RWPE1 (cell line): ENCODE measurements at regions not wholly inside any gene's neighbourhood (a gene's known extent, or its start where the extent isn't known, plus 50 kb on each side); places are given as distances from the start of the nearest gene placed in this dataset.

ENCODE experiments used
- CTCF ChIA-PET: fragments of 350-600 bp; sonication (Branson Sonifier 250); formaldehyde crosslinking; extraction: SDS; loops from one replicate; lab custom pipeline; 2021; lab: Yijun Ruan, JAX
- POLR2A ChIA-PET: fragments of 400-600 bp; formaldehyde crosslinking; extraction: SDS; loops from one replicate; lab custom pipeline; 2020; ENCODE audit warnings: antibody characterized with exemption; ENCODE audit not compliant: low non-redundant PET; lab: Yijun Ruan, JAX
- DNase-seq: peaks from one replicate; pipeline ENCODE4 v3.0.0; 2012; ENCODE audit warnings: low spot score
- H3K27ac ChIP-seq: fragments of 450-650 bp; 2 replicates; pipeline ENCODE4 v1.5.1; 2017
- CTCF ChIP-seq: fragments of 450-650 bp; conservative IDR thresholded peaks from 2 replicates; pipeline ENCODE4 v1.5.1; 2017; ENCODE audit warnings: low read depth, mild to moderate bottlenecking

- no peak for DNase-seq
- CTCF ChIA-PET = interaction anchor here (0.7 kb wide), 1 partner anchor 679 kb away, joined by 3 read pairs; no protein-coding TSS in a partner anchor
- POLR2A ChIA-PET = no interaction called here
- no peak overlapping the region for H3K27ac ChIP-seq
- TF ChIP-seq CTCF = no peak
Measured at GRCh38 chr3:139204728-139205127, 139.1 kb upstream of the MRPS22 start.

GRCh38 chr3:139213936-139214335, 129.9 kb upstream of the MRPS22 start:
- CTCF ChIA-PET = no interaction called here
- POLR2A ChIA-PET = no interaction called here
- DNase-seq = no peak
- no peak for TF ChIP-seq CTCF
- H3K27ac ChIP-seq = no peak overlapping the region

- no peak overlapping the region for H3K27ac ChIP-seq
- DNase-seq = no peak
- ChIA-PET CTCF (no interaction called here), POLR2A (no interaction called here)
- no peak for TF ChIP-seq CTCF
Measured at GRCh38 chr3:139216958-139217357, 126.9 kb upstream of the MRPS22 start.

GRCh38 chr3:139217633-139218032, 126.2 kb upstream of the MRPS22 start:
- ChIA-PET CTCF (no interaction called here), POLR2A (no interaction called here)
- DNase-seq = no peak
- TF ChIP-seq CTCF = no peak
- H3K27ac ChIP-seq = no peak overlapping the region

GRCh38 chr3:139218046-139218445, 125.8 kb upstream of the MRPS22 start:
- DNase-seq = no peak
- TF ChIP-seq CTCF = no peak
- H3K27ac ChIP-seq = no peak overlapping the region
- ChIA-PET POLR2A (no interaction called here), CTCF (no interaction called here)

- ChIA-PET POLR2A (no interaction called here), CTCF (no interaction called here)
- DNase-seq = no peak
- TF ChIP-seq CTCF = no peak
- no peak overlapping the region for H3K27ac ChIP-seq
Measured at GRCh38 chr3:139219463-139219862, 124.4 kb upstream of the MRPS22 start.
